ENCODE measurements at regions not wholly inside any gene's neighbourhood (a gene's known extent, or its start where the extent isn't known, plus 50 kb on each side); places are given as distances from the start of the nearest gene placed in this dataset.
"Not testable (repeated sequence)": the region's sequence is repeated elsewhere in the genome, so short reads cannot be mapped to it uniquely, and the experiment has no call there.

- DNase-seq (ENCODE audit: low read depth): no peak
These were observed 926.3 kb downstream of the TAF11L14 start for GRCh38 chr5:18560602-18561001.

GRCh38 chr5:18563853-18564252 lies 929.6 kb downstream of the TAF11L14 start:
- DNase-seq (ENCODE audit: low read depth): no peak

- no peak for DNase-seq (ENCODE audit: low read depth)
These were observed 932.4 kb downstream of the TAF11L14 start for GRCh38 chr5:18566671-18567070.

DNA sequence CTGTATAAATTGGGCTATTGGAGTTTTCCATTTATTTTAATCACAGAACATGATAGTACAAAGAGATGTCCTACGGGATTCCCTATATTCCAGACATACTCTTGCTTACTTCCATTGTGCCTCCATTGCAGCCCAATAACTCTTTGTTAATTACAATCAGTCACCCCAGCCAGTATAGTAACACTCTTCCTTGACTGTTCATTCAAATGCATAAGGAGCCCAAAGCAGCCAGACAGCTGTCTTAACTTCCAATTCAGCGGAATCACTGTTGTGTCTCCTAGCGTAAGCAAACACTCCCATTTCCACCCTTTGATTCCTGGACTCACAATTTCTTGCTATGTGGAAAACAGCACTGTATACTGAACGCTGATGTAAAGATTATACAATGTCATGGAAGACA lies 942.3 kb downstream of the TAF11L14 start:
- DNase-seq (ENCODE audit: low read depth): no peak

GRCh38 chr5:18601185-18601584 lies 966.9 kb downstream of the TAF11L14 start:
- no peak for DNase-seq (ENCODE audit: low read depth)

- no peak for DNase-seq (ENCODE audit: low read depth)
These were observed 968.1 kb downstream of the TAF11L14 start for GRCh38 chr5:18602402-18602801.

DNA sequence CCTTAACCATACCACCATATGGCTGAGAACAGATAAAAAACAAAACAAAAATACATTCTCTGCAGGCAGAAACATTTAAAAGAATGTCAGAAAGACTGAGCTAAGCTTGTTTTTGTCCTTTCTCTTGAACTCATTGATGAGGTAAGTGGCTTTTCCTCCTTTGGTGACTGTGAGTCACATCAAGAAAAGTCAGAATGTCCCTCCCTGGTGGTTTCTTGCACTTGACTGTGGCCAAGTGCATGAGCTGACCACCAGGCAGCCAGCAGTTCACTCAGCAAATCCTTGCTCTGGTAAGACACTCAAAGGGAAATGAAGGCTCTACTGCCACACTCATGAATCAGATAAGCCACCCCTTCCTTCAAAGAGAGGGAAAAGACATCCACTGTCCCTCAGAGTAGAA lies 970.9 kb downstream of the TAF11L14 start:
- DNase-seq (ENCODE audit: low read depth): no peak

DNA sequence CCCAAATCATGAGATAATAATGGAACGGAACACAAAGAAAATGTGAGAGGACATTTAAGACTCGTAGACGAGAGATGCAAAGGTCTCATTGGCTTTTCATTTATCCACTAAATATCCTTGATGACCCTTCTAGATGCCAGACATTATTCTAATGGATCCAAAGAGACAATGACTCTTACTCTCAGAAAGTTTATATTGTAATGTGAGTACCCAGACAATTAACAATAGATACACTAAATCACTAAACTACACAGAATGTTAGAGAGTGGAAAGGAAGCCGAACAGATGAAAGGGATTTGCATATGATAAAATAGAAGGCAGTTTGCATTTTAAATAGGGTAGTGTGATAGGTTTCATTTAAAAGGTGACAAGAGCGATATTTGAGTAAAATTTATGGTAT lies 973.3 kb downstream of the TAF11L14 start:
- DNase-seq (ENCODE audit: low read depth): no peak

DNA sequence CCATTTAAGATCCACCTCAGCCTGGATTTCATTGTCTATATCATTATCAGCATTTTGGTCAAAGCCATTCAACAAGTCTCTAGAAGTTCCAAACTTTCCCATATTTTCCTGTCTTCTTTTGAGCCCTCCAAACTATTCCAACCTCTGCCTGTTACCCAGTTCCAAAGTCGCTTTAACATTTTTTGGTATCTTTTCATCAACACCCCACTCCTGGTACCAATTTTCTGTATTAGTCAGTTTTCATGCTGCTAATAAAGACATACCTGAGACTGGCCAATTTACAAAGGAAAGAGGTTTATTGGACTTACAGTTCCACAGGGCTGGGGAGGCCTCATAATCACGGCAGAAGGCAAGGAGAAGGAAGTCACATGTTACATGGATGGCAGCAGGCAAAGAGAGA lies 982.9 kb downstream of the TAF11L14 start:
- not testable (repeated sequence) for DNase-seq (ENCODE audit: low read depth)

GRCh38 chr5:18630458-18631045 lies 996.3 kb downstream of the TAF11L14 start:
- DNase-seq (ENCODE audit: low read depth): no peak

DNA sequence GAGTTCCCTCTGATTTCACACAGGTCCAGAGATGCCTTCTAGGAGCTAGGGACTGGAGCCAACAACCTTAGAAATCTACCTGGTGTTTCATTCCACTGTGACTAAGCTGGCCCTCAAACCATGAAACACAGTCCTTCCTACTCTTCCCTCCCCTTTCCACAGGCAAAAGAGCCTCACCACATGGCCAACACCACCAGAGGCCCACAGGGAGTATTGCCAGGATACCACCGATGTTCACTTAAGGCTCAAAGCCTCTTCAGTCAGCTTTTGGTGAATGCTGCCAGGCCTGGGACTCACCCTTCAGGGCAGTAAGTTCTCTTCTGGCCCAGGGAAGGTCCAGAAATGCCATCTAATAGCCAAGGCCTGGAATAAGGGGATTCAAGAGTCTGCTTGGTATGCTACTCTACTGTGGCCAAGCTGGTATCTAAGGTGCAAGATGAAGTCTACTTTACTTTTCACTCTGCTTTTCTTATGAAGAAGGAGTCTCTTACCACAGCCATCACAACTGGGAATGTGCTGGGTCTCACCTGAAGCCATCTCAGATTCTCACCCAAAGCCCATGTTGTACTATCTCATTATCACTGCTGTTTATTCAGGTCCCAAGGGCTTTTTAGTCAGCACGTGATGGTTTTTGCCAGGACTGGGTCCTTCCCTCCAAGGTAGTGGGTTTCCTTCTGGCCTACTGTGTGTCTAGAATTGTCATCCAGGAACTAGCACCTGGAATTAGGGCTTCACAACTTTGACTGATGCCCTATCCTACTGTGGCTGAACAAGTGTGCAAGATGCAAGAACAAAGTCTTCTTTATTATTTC lies 1018.4 kb downstream of the TAF11L14 start:
- DNase-seq (ENCODE audit: low read depth): no peak

- no peak for DNase-seq (ENCODE audit: low read depth)
These were observed 1019.0 kb downstream of the TAF11L14 start for GRCh38 chr5:18653216-18653752.

DNA sequence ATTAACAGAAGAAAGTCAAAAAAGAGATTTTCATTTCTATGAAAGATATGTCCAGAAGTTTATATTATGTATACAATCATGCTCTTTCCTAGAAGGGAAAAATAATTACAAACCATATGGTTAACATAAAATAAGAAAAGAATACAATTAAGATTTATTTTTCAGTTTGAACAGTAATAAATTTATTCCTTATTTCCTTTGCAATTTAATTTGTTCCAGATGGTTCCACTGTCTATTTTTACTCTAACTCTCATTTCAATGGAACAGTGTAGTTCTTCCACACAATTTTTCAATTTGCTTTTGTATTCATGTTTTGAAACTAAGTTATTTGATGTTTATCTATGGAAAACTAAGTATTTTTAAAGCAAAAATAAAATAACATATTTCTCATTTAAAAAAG lies 1026.3 kb downstream of the TAF11L14 start:
- DNase-seq (ENCODE audit: low read depth): no peak

DNA sequence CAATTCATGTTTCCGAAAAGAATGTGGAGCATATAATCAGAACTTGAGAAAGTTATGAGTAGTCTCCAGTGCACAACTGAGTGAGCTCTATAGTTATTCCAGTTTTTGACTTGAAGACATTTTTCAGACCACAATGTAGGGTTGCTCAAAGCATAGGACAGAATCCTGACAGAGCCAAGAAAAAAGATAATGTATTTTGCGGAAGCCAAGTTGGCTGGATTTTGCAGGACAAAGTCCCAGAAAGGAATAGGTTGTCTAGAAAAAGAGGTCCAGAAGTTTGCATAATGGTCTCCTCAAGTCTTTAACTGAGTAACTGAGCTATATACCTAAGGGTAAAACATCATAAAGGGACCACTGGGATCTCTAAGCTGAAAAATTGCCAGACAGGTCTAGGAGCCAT lies 1028.0 kb downstream of the TAF11L14 start:
- no peak for DNase-seq (ENCODE audit: low read depth)

DNA sequence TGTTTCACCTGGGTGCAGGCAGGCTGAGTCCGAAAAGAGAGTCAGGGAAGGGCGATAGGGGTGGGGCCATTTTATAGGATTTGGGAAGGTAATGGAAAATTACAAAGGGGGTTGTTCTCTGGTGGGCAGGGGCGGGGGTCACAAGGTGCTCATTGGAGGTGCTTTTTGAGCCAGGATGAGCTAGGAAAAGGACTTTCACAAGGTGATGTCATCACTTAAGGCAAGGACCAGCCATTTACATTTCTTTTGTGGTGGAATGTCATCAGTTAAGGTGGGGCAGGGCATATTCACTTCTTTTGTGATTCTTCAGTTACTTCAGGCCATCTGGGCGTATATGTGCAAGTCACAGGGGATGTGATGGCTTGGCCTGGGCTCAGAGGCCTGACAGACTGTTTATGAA lies 1040.0 kb downstream of the TAF11L14 start:
- not testable (repeated sequence) for DNase-seq (ENCODE audit: low read depth)

DNA sequence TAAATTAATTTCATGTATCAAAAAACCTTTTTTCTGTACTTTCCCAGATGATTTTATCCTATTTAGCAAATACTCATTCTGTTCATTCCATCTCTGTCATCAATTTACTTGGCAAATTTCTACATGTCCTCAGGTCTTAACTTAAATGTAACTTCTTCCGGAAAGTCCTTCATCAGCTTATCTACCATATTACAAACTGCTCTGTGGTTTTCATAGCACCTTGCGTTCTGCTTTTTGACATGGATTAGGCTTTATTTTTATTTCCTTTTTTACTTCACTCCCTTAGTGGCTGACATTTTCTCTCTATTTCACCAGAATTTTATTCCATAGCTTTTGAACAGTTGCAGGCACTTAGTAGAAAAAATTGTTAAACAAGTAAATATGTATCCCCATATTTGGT lies 1040.8 kb downstream of the TAF11L14 start:
- DNase-seq (ENCODE audit: low read depth): no peak

GRCh38 chr5:18686253-18686652 lies 1052.0 kb downstream of the TAF11L14 start:
- no peak for DNase-seq (ENCODE audit: low read depth)

DNA sequence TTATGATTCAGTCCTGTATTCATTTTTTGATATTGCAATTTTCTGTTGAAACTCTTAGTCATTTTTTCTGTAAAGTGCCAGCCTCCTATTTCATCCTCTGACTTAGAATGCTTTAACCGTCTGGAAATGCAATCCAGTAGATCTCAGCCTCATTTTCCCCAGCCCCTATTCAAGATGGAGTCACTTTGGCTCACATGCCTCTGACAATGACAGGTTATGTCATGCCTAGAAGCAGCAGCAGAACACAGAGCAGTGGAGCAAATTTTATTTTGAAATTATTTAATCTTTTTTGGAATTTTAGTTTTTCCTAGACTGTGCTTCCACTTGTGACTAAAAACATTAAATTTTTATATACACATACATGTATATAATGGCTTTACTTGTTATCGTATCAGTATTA lies 1053.2 kb downstream of the TAF11L14 start:
- DNase-seq (ENCODE audit: low read depth): no peak

- DNase-seq (ENCODE audit: low read depth): no peak
These were observed 1065.4 kb downstream of the TAF11L14 start for GRCh38 chr5:18699681-18700080.

GRCh38 chr5:18702821-18703220 lies 1068.6 kb downstream of the TAF11L14 start:
- no peak for DNase-seq (ENCODE audit: low read depth)

- DNase-seq (ENCODE audit: low read depth): no peak
These were observed 1078.8 kb downstream of the TAF11L14 start for GRCh38 chr5:18712936-18713485.

DNA sequence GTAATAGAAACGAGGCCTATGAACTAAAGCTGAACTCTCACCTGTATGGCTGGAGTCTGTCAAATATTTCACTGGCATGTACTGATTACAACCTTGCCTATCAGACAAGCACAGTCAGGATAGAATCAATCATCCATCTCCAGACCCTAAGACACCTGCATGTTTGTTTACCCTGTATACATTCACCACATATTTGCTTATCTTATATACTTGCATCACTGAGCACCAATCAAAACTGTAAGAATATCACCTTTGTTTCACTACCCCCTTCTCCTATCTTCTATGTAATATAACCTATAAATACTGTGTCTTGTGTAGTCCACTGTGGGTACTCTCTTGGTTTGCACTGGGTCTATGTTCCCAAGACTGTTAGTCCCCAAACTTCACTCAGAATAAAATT lies 1085.7 kb downstream of the TAF11L14 start:
- DNase-seq (ENCODE audit: low read depth): no peak

Measured in ELR (cell line).